ENCODE measurements at regions not wholly inside any gene's neighbourhood (a gene's known extent, or its start where the extent isn't known, plus 50 kb on each side); places are given as distances from the start of the nearest gene placed in this dataset.

DNA sequence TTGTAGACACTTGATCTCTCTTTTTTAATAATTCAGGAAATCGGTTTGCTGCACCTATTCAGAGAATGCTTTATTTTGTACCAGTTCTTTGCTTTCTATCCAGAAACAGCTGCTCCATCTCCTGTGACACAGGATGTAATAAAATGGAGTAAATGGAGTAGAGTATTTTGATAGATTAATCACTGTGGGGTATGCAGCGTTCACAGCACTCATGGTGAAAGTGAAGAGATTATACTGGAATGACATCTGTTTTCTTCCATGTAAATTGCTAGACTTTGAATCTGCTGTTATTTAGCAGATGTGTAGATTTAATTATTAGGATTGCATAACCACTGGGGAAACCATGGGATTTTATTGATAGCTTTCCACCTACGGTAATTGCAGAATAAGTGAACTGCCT is 227.3 kb upstream of the ARHGAP42 start:
- FAIRE-seq: no peak
- intact Hi-C loops (cut with DNase I): no loop called here
- TF ChIP-seq, protein P1, sequence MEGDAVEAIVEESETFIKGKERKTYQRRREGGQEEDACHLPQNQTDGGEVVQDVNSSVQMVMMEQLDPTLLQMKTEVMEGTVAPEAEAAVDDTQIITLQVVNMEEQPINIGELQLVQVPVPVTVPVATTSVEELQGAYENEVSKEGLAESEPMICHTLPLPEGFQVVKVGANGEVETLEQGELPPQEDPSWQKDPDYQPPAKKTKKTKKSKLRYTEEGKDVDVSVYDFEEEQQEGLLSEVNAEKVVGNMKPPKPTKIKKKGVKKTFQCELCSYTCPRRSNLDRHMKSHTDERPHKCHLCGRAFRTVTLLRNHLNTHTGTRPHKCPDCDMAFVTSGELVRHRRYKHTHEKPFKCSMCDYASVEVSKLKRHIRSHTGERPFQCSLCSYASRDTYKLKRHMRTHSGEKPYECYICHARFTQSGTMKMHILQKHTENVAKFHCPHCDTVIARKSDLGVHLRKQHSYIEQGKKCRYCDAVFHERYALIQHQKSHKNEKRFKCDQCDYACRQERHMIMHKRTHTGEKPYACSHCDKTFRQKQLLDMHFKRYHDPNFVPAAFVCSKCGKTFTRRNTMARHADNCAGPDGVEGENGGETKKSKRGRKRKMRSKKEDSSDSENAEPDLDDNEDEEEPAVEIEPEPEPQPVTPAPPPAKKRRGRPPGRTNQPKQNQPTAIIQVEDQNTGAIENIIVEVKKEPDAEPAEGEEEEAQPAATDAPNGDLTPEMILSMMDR (IDR thresholded peaks at IDR 0.05; ENCODE audit: borderline replicate concordance, extremely low read depth, insufficient read depth): no peak
- Histone ChIP-seq H3K27ac (ENCODE audit: low read depth in 2 of 2, low read length in 2 of 2) (no peak overlapping the region), H3K27me3 (ENCODE audit: control insufficient read depth, insufficient read depth, low read length) (no peaks in the 10 kb centered on the region), H3K4me3 (ENCODE audit: low read length in 3 of 3) (no peak overlapping the region), H3K9ac (ENCODE audit: low read length in 3 of 3) (no peak overlapping the region), H3K9me3 (ENCODE audit: control insufficient read depth in 2 of 3, insufficient read depth in 1 of 3, low read length in 3 of 3) (no peaks in the 10 kb centered on the region), H3K4me1 (ENCODE audit: control insufficient read depth in 2 of 3, insufficient read depth in 2 of 3, low read depth in 1 of 3, low read length in 3 of 3) (no peaks in the 10 kb centered on the region), H3K36me3 (ENCODE audit: control insufficient read depth in 2 of 3, insufficient read depth in 3 of 3, low read length in 3 of 3) (no peaks in the 10 kb centered on the region)
- peak in 3 of 5 donors; percentile 21 to 91 (median 88) for DNase-seq

DNA sequence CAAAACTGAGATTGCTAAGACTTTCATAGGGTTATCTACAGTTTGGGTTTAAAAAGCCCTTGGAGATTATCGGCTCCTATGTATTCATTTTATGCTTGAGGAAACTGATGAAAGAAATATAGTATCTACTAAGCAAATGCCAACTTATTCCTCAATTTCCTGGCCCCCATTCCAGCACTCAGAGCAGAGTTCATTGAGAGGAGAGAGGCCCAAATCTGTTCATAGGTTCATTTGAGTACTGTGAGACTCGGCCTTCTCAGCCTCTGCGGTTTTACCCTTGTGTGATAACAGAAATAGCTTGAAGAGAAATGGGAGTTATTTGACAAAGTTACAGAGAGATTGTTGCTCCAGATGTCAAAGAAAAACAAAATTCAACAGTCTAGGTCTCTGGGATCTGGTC is 226.7 kb upstream of the ARHGAP42 start:
- DNase-seq (peak in 2 of 5 donors; percentile 22 to 61), FAIRE-seq (no peak)
- no peaks in the 10 kb centered on the region for H3K36me3 ChIP-seq (ENCODE audit: control insufficient read depth in 2 of 3, insufficient read depth in 3 of 3, low read length in 3 of 3)

GRCh38 chr11:100467821-100468508 is 219.1 kb upstream of the ARHGAP42 start:
- no peak overlapping the region for H3K9ac ChIP-seq (ENCODE audit: low read length in 3 of 3)
- TF ChIP-seq, protein P1 (IDR thresholded peaks at IDR 0.05; ENCODE audit: borderline replicate concordance, extremely low read depth, insufficient read depth): no peak
- no peaks in the 10 kb centered on the region for H3K9me3 ChIP-seq (ENCODE audit: control insufficient read depth in 2 of 3, insufficient read depth in 1 of 3, low read length in 3 of 3)
- no peaks in the 10 kb centered on the region for H3K36me3 ChIP-seq (ENCODE audit: control insufficient read depth in 2 of 3, insufficient read depth in 3 of 3, low read length in 3 of 3)
- intact Hi-C loops (cut with DNase I): no loop called here
- DNase-seq: no peak
- FAIRE-seq: no peak
- no peak overlapping the region for H3K27ac ChIP-seq (ENCODE audit: low read depth in 2 of 2, low read length in 2 of 2)
- no peaks in the 10 kb centered on the region for H3K27me3 ChIP-seq (ENCODE audit: control insufficient read depth, insufficient read depth, low read length)
- no peak overlapping the region for H3K4me3 ChIP-seq (ENCODE audit: low read length in 3 of 3)
- no peaks in the 10 kb centered on the region for H3K4me1 ChIP-seq (ENCODE audit: control insufficient read depth in 2 of 3, insufficient read depth in 2 of 3, low read depth in 1 of 3, low read length in 3 of 3)

More for the DNA sequence above, 226.7 kb upstream of the ARHGAP42 start:
- H3K4me3 ChIP-seq (ENCODE audit: low read length in 3 of 3): no peak overlapping the region
- no peak overlapping the region for H3K27ac ChIP-seq (ENCODE audit: low read depth in 2 of 2, low read length in 2 of 2)
- intact Hi-C loops (cut with DNase I): no loop called here
- H3K9ac ChIP-seq (ENCODE audit: low read length in 3 of 3): no peak overlapping the region
- H3K27me3 ChIP-seq (ENCODE audit: control insufficient read depth, insufficient read depth, low read length): no peaks in the 10 kb centered on the region
- no peaks in the 10 kb centered on the region for H3K4me1 ChIP-seq (ENCODE audit: control insufficient read depth in 2 of 3, insufficient read depth in 2 of 3, low read depth in 1 of 3, low read length in 3 of 3)
- TF ChIP-seq, protein P1 (IDR thresholded peaks at IDR 0.05; ENCODE audit: borderline replicate concordance, extremely low read depth, insufficient read depth): no peak
- H3K9me3 ChIP-seq (ENCODE audit: control insufficient read depth in 2 of 3, insufficient read depth in 1 of 3, low read length in 3 of 3): no peaks in the 10 kb centered on the region

- FAIRE-seq: no peak
- DNase-seq: peak in 1 of 5 donors; percentile 11
- intact Hi-C loops (cut with DNase I): no loop called here
Observed at GRCh38 chr11:100469835-100470234, 217.3 kb upstream of the ARHGAP42 start.

More at GRCh38 chr11:100469835-100470234, 217.3 kb upstream of the ARHGAP42 start:
- TF ChIP-seq, protein P1 (IDR thresholded peaks at IDR 0.05; ENCODE audit: borderline replicate concordance, extremely low read depth, insufficient read depth): no peak
- no peaks in the 10 kb centered on the region for H3K27me3 ChIP-seq (ENCODE audit: control insufficient read depth, insufficient read depth, low read length)
- no peaks in the 10 kb centered on the region for H3K4me1 ChIP-seq (ENCODE audit: control insufficient read depth in 2 of 3, insufficient read depth in 2 of 3, low read depth in 1 of 3, low read length in 3 of 3)
- H3K4me3 ChIP-seq (ENCODE audit: low read length in 3 of 3): no peak overlapping the region
- no peaks in the 10 kb centered on the region for H3K36me3 ChIP-seq (ENCODE audit: control insufficient read depth in 2 of 3, insufficient read depth in 3 of 3, low read length in 3 of 3)
- H3K9ac ChIP-seq (ENCODE audit: low read length in 3 of 3): no peak overlapping the region
- no peak overlapping the region for H3K27ac ChIP-seq (ENCODE audit: low read depth in 2 of 2, low read length in 2 of 2)
- H3K9me3 ChIP-seq (ENCODE audit: control insufficient read depth in 2 of 3, insufficient read depth in 1 of 3, low read length in 3 of 3): no peaks in the 10 kb centered on the region
